Right atrium auricular region (tissue), 2 donors: ENCODE measurements at regions not wholly inside any gene's neighbourhood (a gene's known extent, or its start where the extent isn't known, plus 50 kb on each side); places are given as distances from the start of the nearest gene placed in this dataset.

ENCODE experiments used
- DNase-seq: peaks from one replicate; pipeline ENCODE4 v3.0.0-alpha.2; 2019; ENCODE audit warnings: low spot score
- H3K27ac ChIP-seq, 2 donors: fragments of 200-600 bp; sonication (generic); 1 replicate in 1 of 2; 2 replicates in 1 of 2; pipeline ENCODE4 v1.5.1; 2016 to 2019
- H3K27me3 ChIP-seq, 2 donors: fragments of 200-600 bp; sonication (generic); one replicate each; pipeline versions ENCODE4 v1.5.1 to v1.6.0; 2017 to 2019
- H3K36me3 ChIP-seq: fragments of 200-600 bp; sonication (generic); one replicate; pipeline ENCODE4 v1.5.1; 2016
- H3K4me1 ChIP-seq, 2 donors: fragments of 200-600 bp; sonication (generic); one replicate each; pipeline versions ENCODE4 v1.5.1 to v1.6.0; 2017 to 2019
- H3K4me3 ChIP-seq, 2 donors: fragments of 200-600 bp; sonication (generic); 1 replicate in 1 of 2; 2 replicates in 1 of 2; pipeline ENCODE4 v1.5.1; 2017 to 2019; ENCODE audit warnings: mild to moderate bottlenecking in 1 of 2, moderate library complexity in 1 of 2
- H3K9me3 ChIP-seq, 2 donors: fragments of 200-600 bp; sonication (generic); one replicate each; pipeline ENCODE4 v1.5.1; 2019
- TF ChIP-seq, protein P1 (sequence below), 2 donors: fragments of 200-600 bp; sonication (generic); IDR thresholded peaks; one replicate each; pipeline ENCODE4 v1.5.1; 2019; ENCODE audit warnings: antibody characterized with exemption in 2 of 2

DNA sequence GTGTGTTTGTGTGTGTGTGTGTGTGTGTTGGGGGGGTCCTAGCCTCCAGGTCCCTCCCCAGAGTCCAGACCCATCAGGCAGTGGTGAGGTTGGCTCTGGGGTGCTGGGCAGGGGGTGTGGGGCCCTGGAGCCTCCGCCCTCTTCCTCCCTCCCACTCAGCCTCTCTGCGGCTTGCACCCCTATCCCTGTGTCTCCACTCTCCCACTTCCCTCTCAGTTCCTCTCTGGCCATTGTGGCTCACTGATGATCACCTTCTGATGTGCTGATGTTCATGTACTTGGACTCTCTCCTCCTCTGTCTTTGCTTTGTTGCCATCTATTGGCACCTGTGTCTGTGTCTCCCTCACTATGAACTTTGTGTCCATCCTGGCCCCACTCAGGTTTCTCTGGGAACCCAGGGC is 298.7 kb downstream of the ZEB1 start:
- H3K36me3 ChIP-seq = no peaks in the 10 kb centered on the region
- no peaks in the 10 kb centered on the region for H3K27me3 ChIP-seq
- no peaks in the 10 kb centered on the region for H3K9me3 ChIP-seq
- no peak overlapping the region for H3K4me3 ChIP-seq
- TF ChIP-seq, protein P1, sequence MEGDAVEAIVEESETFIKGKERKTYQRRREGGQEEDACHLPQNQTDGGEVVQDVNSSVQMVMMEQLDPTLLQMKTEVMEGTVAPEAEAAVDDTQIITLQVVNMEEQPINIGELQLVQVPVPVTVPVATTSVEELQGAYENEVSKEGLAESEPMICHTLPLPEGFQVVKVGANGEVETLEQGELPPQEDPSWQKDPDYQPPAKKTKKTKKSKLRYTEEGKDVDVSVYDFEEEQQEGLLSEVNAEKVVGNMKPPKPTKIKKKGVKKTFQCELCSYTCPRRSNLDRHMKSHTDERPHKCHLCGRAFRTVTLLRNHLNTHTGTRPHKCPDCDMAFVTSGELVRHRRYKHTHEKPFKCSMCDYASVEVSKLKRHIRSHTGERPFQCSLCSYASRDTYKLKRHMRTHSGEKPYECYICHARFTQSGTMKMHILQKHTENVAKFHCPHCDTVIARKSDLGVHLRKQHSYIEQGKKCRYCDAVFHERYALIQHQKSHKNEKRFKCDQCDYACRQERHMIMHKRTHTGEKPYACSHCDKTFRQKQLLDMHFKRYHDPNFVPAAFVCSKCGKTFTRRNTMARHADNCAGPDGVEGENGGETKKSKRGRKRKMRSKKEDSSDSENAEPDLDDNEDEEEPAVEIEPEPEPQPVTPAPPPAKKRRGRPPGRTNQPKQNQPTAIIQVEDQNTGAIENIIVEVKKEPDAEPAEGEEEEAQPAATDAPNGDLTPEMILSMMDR (IDR thresholded peaks at IDR 0.05) = no peak
- no peak for DNase-seq
- H3K27ac ChIP-seq = no peak overlapping the region
- peaks cover 0 to 39% of the 10 kb centered on the region in 2 donors for H3K4me1 ChIP-seq

DNA sequence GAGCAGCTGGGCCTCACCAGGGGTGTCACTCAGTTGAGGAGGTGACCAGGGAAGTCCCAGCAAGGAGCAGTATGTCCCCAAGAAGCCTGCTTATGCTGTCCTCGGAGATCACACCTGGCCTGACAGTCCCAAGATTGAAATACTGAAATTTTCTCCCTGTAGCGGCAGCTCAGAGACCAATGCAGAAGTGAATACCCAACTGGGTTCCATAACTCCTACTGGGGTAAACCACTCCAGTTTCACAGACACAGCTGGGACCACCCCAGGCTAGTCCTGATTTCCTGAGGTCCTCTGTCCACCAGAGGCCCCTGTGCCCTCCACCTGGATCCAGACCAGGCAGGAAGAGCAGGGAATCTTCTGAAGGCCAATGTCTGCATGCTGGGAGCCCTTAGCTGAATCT is 298.1 kb downstream of the ZEB1 start:
- peaks cover 0 to 36% of the 10 kb centered on the region in 2 donors for H3K4me1 ChIP-seq
- no peak overlapping the region for H3K4me3 ChIP-seq
- no peaks in the 10 kb centered on the region for H3K9me3 ChIP-seq
- TF ChIP-seq, protein P1 (IDR thresholded peaks at IDR 0.05) = no peak
- no peak for DNase-seq
- H3K36me3 ChIP-seq = no peaks in the 10 kb centered on the region
- no peak overlapping the region for H3K27ac ChIP-seq
- H3K27me3 ChIP-seq = no peaks in the 10 kb centered on the region

DNA sequence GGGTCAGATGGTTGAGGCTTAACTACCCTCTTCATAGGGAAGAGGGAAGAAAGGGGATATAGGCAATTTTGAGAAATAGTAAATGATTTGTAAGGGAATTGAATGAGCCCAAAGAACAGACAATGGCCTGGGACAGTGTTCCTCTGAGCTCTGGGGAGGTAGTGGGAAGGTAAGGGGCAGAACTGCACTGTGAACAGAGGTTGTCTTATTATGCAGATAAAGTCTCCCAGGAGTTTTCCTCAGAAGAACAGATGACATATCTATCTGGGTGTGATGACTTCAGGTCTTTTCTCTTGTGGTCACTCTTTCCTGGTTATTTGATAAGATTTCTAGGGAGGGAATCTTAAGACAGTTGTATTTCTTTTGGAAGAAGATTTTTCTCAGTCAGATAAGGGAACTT is 296.1 kb downstream of the ZEB1 start:
- Histone ChIP-seq H3K27me3 (no peaks in the 10 kb centered on the region), H3K4me1 (peaks cover 0 to 23% of the 10 kb centered on the region in 2 donors), H3K9me3 (no peaks in the 10 kb centered on the region), H3K27ac (no peak overlapping the region), H3K4me3 (no peak overlapping the region), H3K36me3 (no peaks in the 10 kb centered on the region)
- TF ChIP-seq, protein P1 (IDR thresholded peaks at IDR 0.05) = no peak
- DNase-seq = no peak

DNA sequence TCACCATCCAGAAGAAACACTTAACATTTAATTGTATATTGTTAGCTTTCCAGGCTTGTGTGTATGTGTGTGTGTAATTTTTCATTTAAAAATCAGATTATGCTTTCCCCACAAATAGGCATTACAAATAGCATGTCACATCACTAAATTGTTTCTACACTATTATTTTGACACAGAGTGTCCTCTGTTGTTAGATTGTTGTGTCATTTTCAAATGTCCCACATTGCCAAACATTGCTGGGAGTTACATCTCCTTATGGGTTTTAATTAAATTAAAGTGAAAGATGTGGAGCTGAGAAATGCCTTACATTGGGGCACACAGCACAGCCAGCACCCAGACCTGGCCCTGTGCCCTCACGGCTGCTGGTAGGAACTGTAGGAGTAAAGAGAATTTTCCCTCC is 295.6 kb downstream of the ZEB1 start:
- DNase-seq = no peak
- Histone ChIP-seq H3K4me1 (peaks cover 0 to 18% of the 10 kb centered on the region in 2 donors), H3K27me3 (no peaks in the 10 kb centered on the region), H3K27ac (no peak overlapping the region), H3K36me3 (no peaks in the 10 kb centered on the region), H3K9me3 (no peaks in the 10 kb centered on the region), H3K4me3 (no peak overlapping the region)
- TF ChIP-seq, protein P1 (IDR thresholded peaks at IDR 0.05) = no peak

DNA sequence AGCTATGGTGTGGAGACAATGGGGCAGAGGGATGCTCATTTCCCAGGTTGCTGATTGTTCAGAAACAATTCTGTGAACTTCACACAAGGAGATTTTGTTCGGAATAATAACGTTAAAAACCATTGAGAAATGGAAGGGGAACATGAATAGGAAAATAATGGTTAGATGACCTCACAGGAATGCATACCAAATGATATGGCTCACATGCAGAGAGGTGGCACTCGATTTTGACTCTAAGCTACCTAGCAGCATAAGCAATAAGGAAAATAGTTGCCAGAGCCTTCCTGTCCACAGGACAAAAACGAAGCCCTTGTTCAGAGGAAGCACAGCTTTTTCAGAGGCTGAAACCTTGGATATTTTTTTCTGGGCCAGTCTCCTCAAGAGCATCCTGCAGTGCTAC is 293.1 kb downstream of the ZEB1 start:
- H3K9me3 ChIP-seq = no peaks in the 10 kb centered on the region
- TF ChIP-seq, protein P1 (IDR thresholded peaks at IDR 0.05) = no peak
- H3K36me3 ChIP-seq = no peaks in the 10 kb centered on the region
- no peak overlapping the region for H3K27ac ChIP-seq
- H3K4me1 ChIP-seq = no peaks in the 10 kb centered on the region
- H3K4me3 ChIP-seq = no peak overlapping the region
- DNase-seq = no peak
- no peaks in the 10 kb centered on the region for H3K27me3 ChIP-seq

DNA sequence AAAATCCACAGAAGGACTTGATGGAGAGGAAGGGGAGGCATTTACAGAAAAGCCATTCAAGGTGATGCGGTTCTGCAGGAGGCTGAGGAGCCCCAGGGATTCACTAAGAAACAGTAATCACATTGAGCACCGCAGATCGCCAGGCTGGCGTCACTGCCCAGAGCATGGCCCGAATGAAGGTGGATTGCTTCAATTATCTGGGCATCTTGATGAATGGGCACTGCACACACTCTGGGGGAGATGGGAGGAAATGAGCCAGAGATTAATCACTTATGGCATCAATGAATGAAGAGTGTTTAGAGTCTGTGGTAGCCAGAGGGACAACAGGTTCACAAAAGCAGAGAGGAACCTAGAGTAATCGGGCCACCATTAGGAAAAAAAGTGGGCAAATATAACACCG is 292.1 kb downstream of the ZEB1 start:
- Histone ChIP-seq H3K4me3 (no peak overlapping the region), H3K9me3 (no peaks in the 10 kb centered on the region), H3K36me3 (no peaks in the 10 kb centered on the region), H3K27me3 (no peaks in the 10 kb centered on the region), H3K4me1 (no peaks in the 10 kb centered on the region), H3K27ac (no peak overlapping the region)
- no peak for DNase-seq
- TF ChIP-seq, protein P1 (IDR thresholded peaks at IDR 0.05) = no peak
